Stimulated activated CD8-positive, alpha-beta memory T cell treated with anti-CD3 and anti-CD28 coated beads, Interleukin-7, amount 100 ng/mL, for 4 hours (primary cell): ENCODE measurements at regions not wholly inside any gene's neighbourhood (a gene's known extent, or its start where the extent isn't known, plus 50 kb on each side); places are given as distances from the start of the nearest gene placed in this dataset.
"Not testable (repeated sequence)": the region's sequence is repeated elsewhere in the genome, so short reads cannot be mapped to it uniquely, and the experiment has no call there.

Experiments
- DNase-seq, 2 donors: peaks; one replicate each; pipeline ENCODE4 v3.0.0-alpha.2; 2020; ENCODE audit warnings: low read depth in 2 of 2

DNA sequence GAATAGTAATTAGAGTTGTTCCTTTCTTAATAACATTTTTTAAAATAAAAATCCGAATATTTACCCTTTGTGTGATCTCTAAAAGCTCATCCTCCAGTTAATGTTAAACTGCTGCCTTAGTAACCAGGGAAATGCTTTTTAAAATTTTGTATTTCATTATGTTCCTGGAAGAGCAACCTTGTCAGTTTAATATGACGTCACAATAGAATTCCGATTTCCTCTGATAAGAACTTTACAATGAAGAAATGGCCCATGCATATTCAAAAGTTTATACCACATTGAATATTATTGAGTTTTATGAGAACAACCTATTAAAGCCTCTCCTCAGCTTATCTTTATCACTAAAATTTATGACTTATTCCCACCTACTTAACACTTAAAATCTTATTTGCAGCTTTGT lies 1566.6 kb downstream of the EFNB2 start:
- no peak for DNase-seq

GRCh38 chr13:104967836-104968630 lies 1567.4 kb downstream of the EFNB2 start:
- DNase-seq: no peak

GRCh38 chr13:104967376-104967775 lies 1568.1 kb downstream of the EFNB2 start:
- no peak for DNase-seq

DNA sequence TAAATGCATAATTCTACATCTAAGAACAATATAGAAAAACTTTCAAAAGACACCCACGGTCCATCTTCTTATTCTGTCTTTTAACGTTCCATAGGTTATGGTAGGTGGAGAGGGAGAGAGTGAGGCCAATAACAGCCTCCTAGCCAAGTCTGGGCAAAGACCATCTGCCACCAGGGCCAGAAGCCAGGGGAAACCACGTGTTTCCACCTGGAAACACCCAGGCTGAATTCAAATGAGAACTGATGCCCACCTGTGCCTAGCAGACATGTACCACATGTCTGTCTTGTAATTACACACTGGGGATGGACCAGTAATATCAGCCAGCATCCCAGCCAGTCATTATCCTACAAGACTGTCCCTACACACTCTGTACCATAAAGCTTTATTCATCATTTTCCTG lies 1573.1 kb downstream of the EFNB2 start:
- no peak for DNase-seq

DNA sequence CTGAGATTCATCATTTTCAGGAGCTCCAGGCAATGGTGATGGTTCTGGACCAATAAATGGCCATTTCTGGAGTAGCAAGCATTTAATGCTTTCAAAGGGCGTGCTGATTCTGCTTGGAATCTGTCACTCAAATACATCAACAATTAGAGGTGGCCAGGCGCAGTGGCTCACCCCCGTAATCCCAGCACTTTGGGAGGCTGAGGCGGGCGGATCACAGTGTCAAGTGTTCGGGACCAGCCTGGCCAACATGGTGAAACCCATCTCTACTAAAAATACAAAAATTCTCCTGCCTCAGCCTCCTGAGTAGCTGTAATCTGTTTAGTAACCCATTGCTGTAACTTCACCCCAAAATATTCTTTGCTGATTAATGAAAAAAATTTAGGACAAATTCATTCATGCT lies 1574.2 kb downstream of the EFNB2 start:
- DNase-seq: no peak

DNA sequence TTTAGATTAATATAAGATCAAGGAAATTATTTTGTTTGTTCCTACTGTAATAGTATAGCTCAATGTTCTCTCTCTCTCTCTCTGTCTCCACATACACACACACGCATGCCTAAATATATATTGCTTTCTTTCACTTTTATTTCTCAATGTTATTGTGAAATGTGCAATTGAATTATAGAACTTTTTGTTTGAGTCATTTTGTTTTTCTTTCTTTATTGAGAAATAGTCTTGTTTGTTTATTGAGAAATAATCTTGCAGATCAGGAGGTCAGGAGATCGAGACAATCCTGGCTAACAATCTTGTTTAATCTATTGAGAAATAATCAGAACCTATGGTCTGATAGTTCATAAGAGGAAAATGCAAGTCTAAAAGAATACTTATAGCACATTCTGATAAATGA lies 1581.3 kb downstream of the EFNB2 start:
- DNase-seq: no peak

DNA sequence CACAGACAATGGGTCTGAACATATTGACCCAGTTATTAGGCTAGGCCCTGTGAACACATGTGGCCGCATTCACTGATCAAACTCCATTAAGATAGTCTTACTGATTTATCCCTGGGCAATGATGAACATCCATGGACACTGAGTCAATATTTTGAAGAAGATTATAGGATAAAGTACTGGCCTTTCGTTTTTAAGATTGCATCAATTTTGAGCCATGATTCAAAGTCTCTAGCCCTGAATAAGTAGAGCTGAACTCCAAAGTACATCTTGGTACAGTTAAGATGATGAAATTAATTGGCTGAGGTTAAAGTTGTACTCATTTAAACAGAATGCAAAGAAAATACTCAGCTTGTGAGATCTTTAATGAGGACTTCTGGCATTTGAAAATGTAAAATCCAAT lies 1581.9 kb downstream of the EFNB2 start:
- DNase-seq: no peak

- no peak for DNase-seq
These were observed 1585.4 kb downstream of the EFNB2 start for GRCh38 chr13:104949840-104950740.

DNA sequence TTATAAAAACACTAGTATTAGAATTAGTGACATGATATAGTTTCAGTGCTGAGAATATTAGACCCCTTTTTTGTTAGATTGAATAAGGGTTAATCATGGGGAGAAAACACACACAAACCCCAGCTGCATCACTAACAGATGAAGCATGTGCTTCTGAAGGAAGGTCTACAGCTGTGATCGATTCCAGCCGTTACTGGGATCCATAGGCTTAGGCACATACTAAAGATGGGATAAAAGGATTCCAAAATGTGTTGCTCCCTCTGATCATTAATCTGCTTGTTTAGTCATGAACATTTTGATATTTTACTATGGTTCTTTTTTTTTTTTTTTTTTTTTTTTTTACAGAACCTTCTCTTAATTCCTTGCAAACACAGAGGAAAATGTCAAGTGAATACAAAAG lies 1591.3 kb downstream of the EFNB2 start:
- no peak for DNase-seq

GRCh38 chr13:104943331-104943730 lies 1592.1 kb downstream of the EFNB2 start:
- no peak for DNase-seq

DNA sequence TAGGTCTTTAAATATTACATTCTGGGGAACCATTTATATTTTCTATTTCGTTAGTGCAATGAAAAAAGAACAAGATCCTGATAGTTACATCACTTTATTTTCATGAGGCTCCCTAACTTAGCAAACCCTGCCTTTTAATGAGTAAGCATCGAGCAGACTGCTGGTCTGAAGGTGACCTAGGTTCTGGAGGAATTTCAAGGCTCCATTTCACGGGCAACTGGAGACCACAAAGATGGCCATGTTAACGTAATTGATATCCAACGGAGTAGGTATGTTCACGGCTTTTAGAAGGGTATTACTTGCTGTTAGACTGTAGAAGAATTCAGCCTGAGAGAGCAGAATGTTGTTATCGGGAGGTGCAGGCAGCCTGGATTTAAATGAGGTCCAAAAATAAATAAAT lies 1597.6 kb downstream of the EFNB2 start:
- DNase-seq: no peak

- DNase-seq: no peak
These were observed 1599.2 kb downstream of the EFNB2 start for GRCh38 chr13:104936304-104936703.

- DNase-seq: not testable (repeated sequence)
These were observed 1614.9 kb downstream of the EFNB2 start for GRCh38 chr13:104920513-104920912.

DNA sequence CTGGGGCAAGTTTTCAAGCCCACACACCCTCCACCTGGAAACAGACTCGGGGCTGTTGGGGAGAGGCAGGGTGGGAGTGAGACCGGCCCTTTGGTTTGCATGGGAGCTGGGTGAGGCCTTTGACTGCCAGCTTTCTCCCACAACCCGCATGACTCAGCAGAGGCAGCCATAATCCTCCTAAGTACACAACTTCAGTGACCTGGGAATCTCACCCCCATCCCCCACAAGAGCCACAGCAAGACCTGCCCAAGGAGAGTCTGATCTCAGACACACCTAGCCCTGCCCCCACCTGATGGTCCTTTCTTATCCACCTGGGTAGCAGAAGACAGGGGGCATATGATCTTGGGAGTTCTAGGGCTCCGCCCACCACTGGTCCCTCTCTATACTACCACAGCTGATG lies 1615.4 kb downstream of the EFNB2 start:
- no peak for DNase-seq

GRCh38 chr13:104900191-104900817 lies 1635.2 kb downstream of the EFNB2 start:
- DNase-seq: no peak

DNA sequence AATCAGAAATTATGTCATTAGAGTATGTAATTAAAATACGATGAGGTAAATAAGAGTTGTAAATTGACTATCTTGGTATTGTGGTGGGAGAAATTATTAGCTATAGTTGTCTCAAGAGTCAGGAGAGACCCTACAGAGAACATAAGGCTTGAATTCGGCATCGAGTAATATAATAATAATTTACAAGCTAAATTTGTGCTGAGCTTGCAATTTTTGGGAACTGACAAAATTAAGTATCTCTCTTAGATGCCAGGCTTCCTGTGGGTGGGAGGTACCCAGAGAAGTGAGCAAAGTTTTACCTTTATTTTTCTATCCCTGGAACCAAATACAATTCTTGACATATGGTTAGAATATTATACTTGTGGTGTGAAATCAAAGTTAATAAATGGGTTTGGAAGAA lies 1637.0 kb downstream of the EFNB2 start:
- DNase-seq: no peak

- DNase-seq: no peak
These were observed 1639.9 kb downstream of the EFNB2 start for GRCh38 chr13:104895521-104895920.

- DNase-seq: peak in 1 of 2 donors; percentile 4
These were observed 1660.3 kb downstream of the EFNB2 start for GRCh38 chr13:104875038-104875754.

- DNase-seq: no peak
These were observed 1663.3 kb downstream of the EFNB2 start for GRCh38 chr13:104872153-104872552.

GRCh38 chr13:104871456-104871855 lies 1664.0 kb downstream of the EFNB2 start:
- DNase-seq: no peak

DNA sequence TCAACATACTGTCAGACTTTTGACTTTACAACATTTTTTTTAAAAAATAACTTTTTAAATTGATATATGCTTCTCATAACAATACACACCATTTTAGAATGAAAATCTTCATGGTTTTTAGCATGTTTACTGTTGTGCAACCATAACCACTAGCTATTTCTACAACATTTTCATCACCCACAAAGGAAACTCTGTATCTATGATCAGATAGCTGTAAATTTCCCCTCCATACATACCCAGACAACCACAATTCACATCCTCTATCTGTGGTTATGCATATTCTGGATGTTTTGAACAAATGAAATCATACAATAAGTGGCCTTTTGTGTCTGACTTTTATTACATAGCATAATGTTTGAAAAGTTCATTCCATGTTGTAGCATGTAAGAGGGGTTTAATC lies 1666.0 kb downstream of the EFNB2 start:
- DNase-seq: no peak

DNA sequence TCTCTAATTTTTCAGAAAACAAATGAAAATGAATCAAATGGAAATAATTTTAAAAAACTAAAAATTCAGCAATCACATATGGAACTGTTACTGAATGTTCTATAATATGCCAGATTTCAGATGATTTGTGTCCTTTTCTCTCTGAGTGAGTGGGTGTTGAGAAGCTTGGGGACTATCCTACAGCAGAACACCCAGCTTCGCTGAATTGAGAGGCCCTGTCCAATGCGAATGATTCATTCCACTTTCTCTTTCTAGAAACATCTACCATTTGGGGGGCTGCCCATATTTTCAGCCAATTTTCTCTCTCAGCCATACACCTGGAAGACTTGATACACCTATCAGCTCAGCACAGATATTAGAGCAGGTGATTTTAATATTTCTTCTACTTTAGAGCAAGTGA lies 1666.7 kb downstream of the EFNB2 start:
- DNase-seq: no peak
